ENCODE measurements at regions not wholly inside any gene's neighbourhood (a gene's known extent, or its start where the extent isn't known, plus 50 kb on each side); places are given as distances from the start of the nearest gene placed in this dataset.

DNA sequence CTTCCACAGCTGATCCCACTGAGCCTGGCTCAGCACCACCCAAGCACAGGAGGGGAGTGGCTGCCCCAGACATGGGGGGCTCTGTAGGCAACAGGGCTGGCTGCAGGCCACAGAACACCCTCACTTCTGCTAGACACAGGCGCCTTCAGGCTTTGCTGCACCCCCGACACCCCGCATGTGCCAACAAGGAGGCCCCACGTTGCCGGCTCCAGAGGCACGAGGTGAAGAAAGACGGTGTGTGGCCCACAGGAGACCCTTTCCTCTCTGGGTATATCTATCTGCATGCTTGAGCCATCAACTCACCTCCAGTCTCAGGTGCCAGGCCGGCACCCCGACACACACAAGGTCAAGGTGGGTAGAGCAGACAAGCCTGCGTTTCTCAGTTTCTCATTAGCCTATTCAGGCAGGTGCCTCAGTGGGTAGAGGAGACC, 158.3 kb downstream of the DLL1 start:
- Histone ChIP-seq H3K27me3 (ENCODE audit: control insufficient read depth in 2 of 2, insufficient read depth in 2 of 2, low read length in 2 of 2) (no peaks in the 10 kb centered on the region), H3K4me2 (ENCODE audit: insufficient read depth, low read length) (no peak overlapping the region), H3K27ac (ENCODE audit: insufficient read depth, low read depth, low read length) (no peak overlapping the region), H3K9me3 (replicated peaks; ENCODE audit: control insufficient read depth, insufficient read depth, low read length) (no peaks in the 10 kb centered on the region), H3K9me1 (replicated peaks; ENCODE audit: control insufficient read depth, extremely low read depth, insufficient read depth, low read length) (no peaks in the 10 kb centered on the region), H2AFZ (ENCODE audit: low read depth, low read length) (no peak overlapping the region), H3K4me3 (replicated peaks in 1 of 3; ENCODE audit: insufficient read depth in 1 of 3, low read depth in 1 of 3, low read length in 3 of 3) (no peak overlapping the region), H3K36me3 (ENCODE audit: control insufficient read depth in 2 of 2, extremely low read depth in 1 of 2, insufficient read depth in 2 of 2, low read length in 2 of 2) (no peaks in the 10 kb centered on the region), H3K79me2 (ENCODE audit: control insufficient read depth, insufficient read depth, low read length) (no peaks in the 10 kb centered on the region), H3K4me1 (ENCODE audit: control insufficient read depth, extremely low read depth, insufficient read depth, low read length) (no peaks in the 10 kb centered on the region), H4K20me1 (replicated peaks; ENCODE audit: control insufficient read depth, extremely low read depth, insufficient read depth, low read length) (no peaks in the 10 kb centered on the region), H3K9ac (replicated peaks; ENCODE audit: extremely low read depth, insufficient read depth, low read length) (no peak overlapping the region)
- FAIRE-seq = no peak
- ChIA-PET POLR2A (no interaction called here), CTCF (no interaction called here)
- no TSS peak for BruUV-seq (replicated peaks)
- intact Hi-C loops (cut with micrococcal nuclease) (no loop called here), dilution Hi-C loops (cut with MboI; ENCODE audit: extremely low pct_ligation_motif_present, low sequenced_read_pairs) (no loop called here)
- DNase-seq (ENCODE audit: low read depth, low spot score) = no peak
- TF ChIP-seq, protein P1, sequence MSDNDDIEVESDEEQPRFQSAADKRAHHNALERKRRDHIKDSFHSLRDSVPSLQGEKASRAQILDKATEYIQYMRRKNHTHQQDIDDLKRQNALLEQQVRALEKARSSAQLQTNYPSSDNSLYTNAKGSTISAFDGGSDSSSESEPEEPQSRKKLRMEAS (IDR thresholded peaks at IDR 0.05; ENCODE audit: insufficient read depth, insufficient read length) = no peak
- TF ChIP-seq POLR2A (IDR thresholded peaks at IDR 0.05; ENCODE audit: low read depth, low read length) = no peak

DNA sequence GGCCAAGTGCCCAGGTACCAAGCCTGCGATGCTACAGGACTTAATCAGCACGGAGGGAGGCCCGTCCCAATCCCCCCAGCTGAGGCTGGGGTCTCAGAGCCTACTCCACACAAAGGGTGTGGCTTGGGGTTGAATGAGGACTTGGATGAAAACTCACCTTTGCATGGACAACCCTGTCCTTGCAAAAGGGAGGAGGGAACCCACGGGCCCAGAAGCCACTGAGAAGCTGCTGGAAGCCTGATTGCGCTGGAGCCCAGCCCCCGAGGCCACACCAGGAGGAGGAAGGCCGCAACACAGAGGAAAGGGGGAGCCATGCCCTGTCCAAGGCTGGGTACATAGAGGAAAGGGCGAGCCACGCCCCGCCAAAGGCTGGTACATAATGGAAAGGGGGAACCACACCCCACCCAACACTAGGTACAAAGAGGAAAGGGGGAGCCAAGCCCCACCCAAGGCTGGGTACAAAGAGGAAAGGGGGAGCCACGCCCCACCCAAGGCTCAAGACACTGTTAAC, 158.8 kb downstream of the DLL1 start:
- POLR2A ChIA-PET = no interaction called here
- FAIRE-seq (no peak), DNase-seq (ENCODE audit: low read depth, low spot score) (no peak)
- Histone ChIP-seq H3K79me2 (ENCODE audit: control insufficient read depth, insufficient read depth, low read length) (no peaks in the 10 kb centered on the region), H3K27ac (ENCODE audit: insufficient read depth, low read depth, low read length) (no peak overlapping the region), H3K4me3 (replicated peaks in 1 of 3; ENCODE audit: insufficient read depth in 1 of 3, low read depth in 1 of 3, low read length in 3 of 3) (no peak overlapping the region), H3K4me2 (ENCODE audit: insufficient read depth, low read length) (no peak overlapping the region), H3K9ac (replicated peaks; ENCODE audit: extremely low read depth, insufficient read depth, low read length) (no peak overlapping the region), H3K27me3 (ENCODE audit: control insufficient read depth in 2 of 2, insufficient read depth in 2 of 2, low read length in 2 of 2) (no peaks in the 10 kb centered on the region), H3K36me3 (ENCODE audit: control insufficient read depth in 2 of 2, extremely low read depth in 1 of 2, insufficient read depth in 2 of 2, low read length in 2 of 2) (no peaks in the 10 kb centered on the region), H3K9me3 (replicated peaks; ENCODE audit: control insufficient read depth, insufficient read depth, low read length) (no peaks in the 10 kb centered on the region), H2AFZ (ENCODE audit: low read depth, low read length) (no peak overlapping the region), H3K4me1 (ENCODE audit: control insufficient read depth, extremely low read depth, insufficient read depth, low read length) (no peaks in the 10 kb centered on the region), H4K20me1 (replicated peaks; ENCODE audit: control insufficient read depth, extremely low read depth, insufficient read depth, low read length) (no peaks in the 10 kb centered on the region), H3K9me1 (replicated peaks; ENCODE audit: control insufficient read depth, extremely low read depth, insufficient read depth, low read length) (no peaks in the 10 kb centered on the region)
- intact Hi-C loops (cut with micrococcal nuclease) (no loop called here), dilution Hi-C loops (cut with MboI; ENCODE audit: extremely low pct_ligation_motif_present, low sequenced_read_pairs) (no loop called here)
- no peak for TF ChIP-seq GATA2 (IDR thresholded peaks at IDR 0.05; ENCODE audit: insufficient read depth, insufficient read length, low read depth, low read length)
- no peak for TF ChIP-seq MYC (IDR thresholded peaks at IDR 0.05; ENCODE audit: low read depth, low read length)
- no peak for TF ChIP-seq JUN (IDR thresholded peaks at IDR 0.05; ENCODE audit: borderline replicate concordance, insufficient read depth, insufficient read length, low read depth)
- no peak for TF ChIP-seq POLR2A (IDR thresholded peaks at IDR 0.05; ENCODE audit: low read depth, low read length)
- TF ChIP-seq FOS (IDR thresholded peaks at IDR 0.05; ENCODE audit: borderline replicate concordance, insufficient read depth, low read length) = no peak
- no peak for TF ChIP-seq EZH2 (IDR thresholded peaks at IDR 0.05; ENCODE audit: borderline replicate concordance, low read depth, low read length, severe bottlenecking)
- TF ChIP-seq, protein P2, sequence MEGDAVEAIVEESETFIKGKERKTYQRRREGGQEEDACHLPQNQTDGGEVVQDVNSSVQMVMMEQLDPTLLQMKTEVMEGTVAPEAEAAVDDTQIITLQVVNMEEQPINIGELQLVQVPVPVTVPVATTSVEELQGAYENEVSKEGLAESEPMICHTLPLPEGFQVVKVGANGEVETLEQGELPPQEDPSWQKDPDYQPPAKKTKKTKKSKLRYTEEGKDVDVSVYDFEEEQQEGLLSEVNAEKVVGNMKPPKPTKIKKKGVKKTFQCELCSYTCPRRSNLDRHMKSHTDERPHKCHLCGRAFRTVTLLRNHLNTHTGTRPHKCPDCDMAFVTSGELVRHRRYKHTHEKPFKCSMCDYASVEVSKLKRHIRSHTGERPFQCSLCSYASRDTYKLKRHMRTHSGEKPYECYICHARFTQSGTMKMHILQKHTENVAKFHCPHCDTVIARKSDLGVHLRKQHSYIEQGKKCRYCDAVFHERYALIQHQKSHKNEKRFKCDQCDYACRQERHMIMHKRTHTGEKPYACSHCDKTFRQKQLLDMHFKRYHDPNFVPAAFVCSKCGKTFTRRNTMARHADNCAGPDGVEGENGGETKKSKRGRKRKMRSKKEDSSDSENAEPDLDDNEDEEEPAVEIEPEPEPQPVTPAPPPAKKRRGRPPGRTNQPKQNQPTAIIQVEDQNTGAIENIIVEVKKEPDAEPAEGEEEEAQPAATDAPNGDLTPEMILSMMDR (IDR thresholded peaks at IDR 0.05; ENCODE audit: extremely low read depth in 1 of 2, insufficient read depth in 1 of 2, low read depth in 1 of 2, low read length in 2 of 2) = no peak
- TF ChIP-seq, protein P1 (IDR thresholded peaks at IDR 0.05; ENCODE audit: insufficient read depth, insufficient read length) = no peak
- TF ChIP-seq POLR2AphosphoS5 (IDR thresholded peaks at IDR 0.05; ENCODE audit: insufficient read depth, low read depth, low read length) = no peak
- CTCF ChIA-PET = no interaction called here
- no TSS peak for BruUV-seq (replicated peaks)
